PC-9 (cell line): ENCODE measurements at regions not wholly inside any gene's neighbourhood (a gene's known extent, or its start where the extent isn't known, plus 50 kb on each side); places are given as distances from the start of the nearest gene placed in this dataset.

ENCODE experiments used
- BruUV-seq: library from RNA; stranded (reverse); fragments of 400-500 nt; replicated peaks from 2 replicates; lab custom pipeline; 2021; lab: Mats Ljungman, UMichigan
- CTCF ChIA-PET: fragments of 300-600 bp; sonication (Branson Sonifier 250); formaldehyde crosslinking; loops from one replicate; lab custom pipeline; 2022; ENCODE audit warnings: antibody characterized with exemption; lab: Charles Lee
- POLR2A ChIA-PET: fragments of 300-600 bp; sonication (Branson Sonifier 250); formaldehyde crosslinking; loops from one replicate; lab custom pipeline; 2022; ENCODE audit warnings: antibody characterized with exemption; ENCODE audit not compliant: unreplicated experiment; lab: Charles Lee
- DNase-seq, 2 experiments: peaks; one replicate each; pipeline versions ENCODE4 v3.0.0 to v3.0.0-alpha.2; 2015 to 2022; ENCODE audit warnings: mixed read lengths in 1 of 2
- H2AFZ ChIP-seq: fragments of 200-600 bp; sonication (generic); 2 replicates; pipeline ENCODE4 v1.8.1; 2017; ENCODE audit warnings: antibody characterized with exemption
- H3F3A ChIP-seq: fragments of 200-600 bp; sonication (generic); 2 replicates; pipeline ENCODE4 v1.8.1; 2017; ENCODE audit warnings: antibody characterized with exemption, mild to moderate bottlenecking, low read depth; ENCODE audit not compliant: insufficient read depth
- H3K27ac ChIP-seq: fragments of 200-600 bp; sonication (generic); 2 replicates; pipeline ENCODE4 v1.6.1; 2016; ENCODE audit warnings: mixed run types
- H3K27me3 ChIP-seq: fragments of 200-600 bp; sonication (generic); 2 replicates; pipeline ENCODE4 v1.6.1; 2016; ENCODE audit warnings: low read depth, mixed run types; ENCODE audit not compliant: insufficient read depth
- H3K36me3 ChIP-seq: fragments of 200-600 bp; sonication (generic); 2 replicates; pipeline ENCODE4 v1.6.1; 2016; ENCODE audit warnings: low read depth, mixed run types
- H3K4me1 ChIP-seq: fragments of 200-600 bp; sonication (generic); replicated peaks from 2 replicates; pipeline ENCODE4 v1.6.1; 2016; ENCODE audit warnings: mixed run types; ENCODE audit not compliant: insufficient read depth
- H3K4me2 ChIP-seq: fragments of 200-600 bp; sonication (generic); 2 replicates; pipeline ENCODE4 v1.6.1; 2017; ENCODE audit warnings: mixed run types
- H3K4me3 ChIP-seq: fragments of 200-600 bp; sonication (generic); 2 replicates; pipeline ENCODE4 v1.6.1; 2016; ENCODE audit warnings: mixed run types
- H3K79me2 ChIP-seq: fragments of 200-600 bp; sonication (generic); 2 replicates; pipeline ENCODE4 v1.6.1; 2017; ENCODE audit warnings: low read depth, mixed run types
- H3K9me2 ChIP-seq: fragments of 200-600 bp; sonication (generic); 2 replicates; pipeline ENCODE4 v1.8.1; 2017; ENCODE audit warnings: mild to moderate bottlenecking; ENCODE audit not compliant: insufficient read depth
- H3K9me3 ChIP-seq: fragments of 200-600 bp; sonication (generic); 2 replicates; pipeline ENCODE4 v1.8.1; 2016; ENCODE audit warnings: low read depth; ENCODE audit not compliant: insufficient read depth
- H4K20me1 ChIP-seq: fragments of 200-600 bp; sonication (generic); 2 replicates; pipeline ENCODE4 v1.8.1; 2017; ENCODE audit not compliant: insufficient read depth
- EZH2 ChIP-seq: fragments of 200-600 bp; sonication (generic); IDR thresholded peaks from 2 replicates; pipeline ENCODE4 v1.8.0; 2017; ENCODE audit warnings: antibody characterized with exemption, low read depth
- intact Hi-C: fragments of 100-400 bp; cut with micrococcal nuclease; formaldehyde crosslinking; loops from one replicate; pipeline ENCODE4 v1.10.0; 2022; ENCODE audit not compliant: unreplicated experiment
- TF ChIP-seq, protein P1 (sequence below): fragments of 200-600 bp; sonication (generic); conservative IDR thresholded peaks from 2 replicates; pipeline ENCODE4 v1.6.1; 2017; ENCODE audit warnings: mixed run types, antibody characterized with exemption, mild to moderate bottlenecking, moderate library complexity

DNA sequence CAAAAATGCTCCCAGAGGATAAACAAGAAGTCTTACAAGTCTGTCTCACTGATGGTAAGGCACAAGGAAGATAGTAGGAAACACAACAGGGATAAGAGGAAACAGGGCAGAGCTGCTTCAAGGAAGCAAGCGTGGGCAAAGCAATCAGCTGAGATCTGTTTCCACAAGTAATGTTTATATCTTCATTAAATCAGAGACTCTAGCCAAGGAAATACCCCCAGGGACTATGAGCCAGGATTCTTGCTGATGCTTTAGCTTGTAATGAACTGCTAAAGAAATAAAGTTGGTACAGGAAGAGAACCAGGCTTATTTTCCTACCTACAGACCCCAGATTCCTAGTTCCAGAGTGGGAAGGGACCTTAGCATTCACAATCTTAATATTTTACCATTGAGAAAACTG lies 112.7 kb upstream of the C3orf80 start:
- BruUV-seq, result no TSS peak
- TF ChIP-seq, protein P1, sequence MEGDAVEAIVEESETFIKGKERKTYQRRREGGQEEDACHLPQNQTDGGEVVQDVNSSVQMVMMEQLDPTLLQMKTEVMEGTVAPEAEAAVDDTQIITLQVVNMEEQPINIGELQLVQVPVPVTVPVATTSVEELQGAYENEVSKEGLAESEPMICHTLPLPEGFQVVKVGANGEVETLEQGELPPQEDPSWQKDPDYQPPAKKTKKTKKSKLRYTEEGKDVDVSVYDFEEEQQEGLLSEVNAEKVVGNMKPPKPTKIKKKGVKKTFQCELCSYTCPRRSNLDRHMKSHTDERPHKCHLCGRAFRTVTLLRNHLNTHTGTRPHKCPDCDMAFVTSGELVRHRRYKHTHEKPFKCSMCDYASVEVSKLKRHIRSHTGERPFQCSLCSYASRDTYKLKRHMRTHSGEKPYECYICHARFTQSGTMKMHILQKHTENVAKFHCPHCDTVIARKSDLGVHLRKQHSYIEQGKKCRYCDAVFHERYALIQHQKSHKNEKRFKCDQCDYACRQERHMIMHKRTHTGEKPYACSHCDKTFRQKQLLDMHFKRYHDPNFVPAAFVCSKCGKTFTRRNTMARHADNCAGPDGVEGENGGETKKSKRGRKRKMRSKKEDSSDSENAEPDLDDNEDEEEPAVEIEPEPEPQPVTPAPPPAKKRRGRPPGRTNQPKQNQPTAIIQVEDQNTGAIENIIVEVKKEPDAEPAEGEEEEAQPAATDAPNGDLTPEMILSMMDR, result no peak
- no peak for TF ChIP-seq EZH2
- Histone ChIP-seq H3K27me3 (no peaks in the 10 kb centered on the region), H3K36me3 (no peaks in the 10 kb centered on the region), H3K4me3 (no peak overlapping the region), H3K9me2 (no peaks in the 10 kb centered on the region), H3F3A (no peaks in the 10 kb centered on the region), H3K4me2 (no peak overlapping the region), H3K27ac (no peak overlapping the region), H2AFZ (no peak overlapping the region; the same call in 1 of the 2 replicates), H4K20me1 (no peaks in the 10 kb centered on the region), H3K79me2 (no peaks in the 10 kb centered on the region), H3K4me1 (no peaks in the 10 kb centered on the region), H3K9me3 (no peaks in the 10 kb centered on the region; the same call in 1 of the 2 replicates)
- intact Hi-C loops, result no loop called here
- ChIA-PET CTCF (interaction anchor here (0.6 kb wide), 1 partner anchor 75 kb away, joined by 4 read pairs; no protein-coding TSS in a partner anchor), POLR2A (no interaction called here)
- DNase-seq, result no peak

DNA sequence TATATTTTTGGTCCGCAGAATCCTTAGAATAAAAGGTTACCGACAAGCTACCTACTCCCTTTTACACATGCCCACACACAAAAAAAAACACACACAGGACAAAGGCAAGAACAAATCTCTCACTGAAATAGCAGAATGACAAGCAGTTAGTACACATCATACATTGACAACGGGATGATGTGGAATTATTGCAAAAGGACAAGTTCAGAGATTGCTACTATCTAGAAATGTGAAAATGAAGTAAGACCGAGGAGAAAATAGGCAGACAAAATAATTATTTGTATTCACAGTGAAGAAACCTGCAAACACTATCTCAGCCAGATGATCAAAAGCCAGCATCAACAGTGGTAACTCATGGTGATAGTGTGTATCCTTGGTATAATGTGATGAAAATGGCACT lies 112.2 kb upstream of the C3orf80 start:
- no peak overlapping the region for H3K27ac ChIP-seq
- H3K4me2 ChIP-seq, result no peak overlapping the region
- TF ChIP-seq, protein P1, result no peak
- no peak for TF ChIP-seq EZH2
- no TSS peak for BruUV-seq
- H3K9me3 ChIP-seq, result no peaks in the 10 kb centered on the region; the same call in 1 of the 2 replicates
- ChIA-PET POLR2A (no interaction called here), CTCF (no interaction called here)
- no peaks in the 10 kb centered on the region for H4K20me1 ChIP-seq
- no peaks in the 10 kb centered on the region for H3K79me2 ChIP-seq
- no peaks in the 10 kb centered on the region for H3K4me1 ChIP-seq
- H3K4me3 ChIP-seq, result no peak overlapping the region
- intact Hi-C loops, result no loop called here
- H2AFZ ChIP-seq, result no peak overlapping the region
- H3F3A ChIP-seq, result no peaks in the 10 kb centered on the region
- no peaks in the 10 kb centered on the region for H3K27me3 ChIP-seq
- no peak for DNase-seq
- no peaks in the 10 kb centered on the region; the same call in 1 of the 2 replicates for H3K9me2 ChIP-seq
- H3K36me3 ChIP-seq, result no peaks in the 10 kb centered on the region

DNA sequence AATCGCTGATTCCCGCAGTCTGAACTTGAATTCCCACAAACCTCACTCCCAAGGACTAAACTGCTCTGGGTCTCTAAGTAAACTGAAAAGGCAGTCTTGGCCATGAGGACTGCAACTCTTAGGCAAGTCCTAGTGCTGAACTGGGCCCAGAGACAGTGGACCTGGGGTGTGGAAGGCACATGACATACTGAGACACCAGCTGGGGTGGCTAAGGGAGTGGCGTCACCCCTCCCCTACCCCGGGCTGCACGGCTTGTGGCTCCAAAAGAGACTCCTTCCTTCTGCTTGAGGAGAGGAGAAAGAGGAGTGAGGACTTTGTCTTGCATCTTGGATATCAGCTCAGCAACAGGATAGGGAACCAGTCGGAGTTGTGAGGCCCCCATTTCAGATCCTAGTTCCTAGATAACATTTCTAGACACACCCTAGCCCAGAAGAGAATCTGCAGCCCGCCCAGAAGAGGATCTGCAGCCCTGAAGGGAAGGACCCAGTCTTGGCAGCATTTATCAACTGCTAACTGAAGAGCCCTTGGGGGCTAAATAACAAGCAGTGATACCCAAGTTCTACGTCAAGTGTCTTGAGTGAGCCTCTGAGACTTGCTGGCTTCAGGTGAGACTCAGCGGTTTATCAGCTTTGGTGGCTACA lies 110.7 kb upstream of the C3orf80 start:
- Histone ChIP-seq H3K4me1 (no peaks in the 10 kb centered on the region), H4K20me1 (no peaks in the 10 kb centered on the region), H3F3A (no peaks in the 10 kb centered on the region), H3K4me2 (no peak overlapping the region), H3K27ac (no peak overlapping the region), H3K9me2 (no peaks in the 10 kb centered on the region; the same call in 1 of the 2 replicates), H3K9me3 (no peaks in the 10 kb centered on the region; the same call in 1 of the 2 replicates), H3K27me3 (no peaks in the 10 kb centered on the region), H3K4me3 (no peak overlapping the region), H2AFZ (0 out of 2 replicates have a peak overlapping the region, but pooled peaks have one; percentile 28), H3K79me2 (no peaks in the 10 kb centered on the region), H3K36me3 (no peaks in the 10 kb centered on the region)
- ChIA-PET POLR2A (no interaction called here), CTCF (no interaction called here)
- no peak for TF ChIP-seq EZH2
- TF ChIP-seq, protein P1, result no peak
- intact Hi-C loops, result no loop called here
- BruUV-seq, result no TSS peak
- no peak for DNase-seq
